Effector CD4-positive, alpha-beta T cell (primary cell): ENCODE measurements at regions not wholly inside any gene's neighbourhood (a gene's known extent, or its start where the extent isn't known, plus 50 kb on each side); places are given as distances from the start of the nearest gene placed in this dataset.
"Not testable (repeated sequence)": the region's sequence is repeated elsewhere in the genome, so short reads cannot be mapped to it uniquely, and the experiment has no call there.

Experiments used
- DNase-seq: peaks from one replicate; pipeline ENCODE4 v3.0.0-alpha.2; 2020

DNA sequence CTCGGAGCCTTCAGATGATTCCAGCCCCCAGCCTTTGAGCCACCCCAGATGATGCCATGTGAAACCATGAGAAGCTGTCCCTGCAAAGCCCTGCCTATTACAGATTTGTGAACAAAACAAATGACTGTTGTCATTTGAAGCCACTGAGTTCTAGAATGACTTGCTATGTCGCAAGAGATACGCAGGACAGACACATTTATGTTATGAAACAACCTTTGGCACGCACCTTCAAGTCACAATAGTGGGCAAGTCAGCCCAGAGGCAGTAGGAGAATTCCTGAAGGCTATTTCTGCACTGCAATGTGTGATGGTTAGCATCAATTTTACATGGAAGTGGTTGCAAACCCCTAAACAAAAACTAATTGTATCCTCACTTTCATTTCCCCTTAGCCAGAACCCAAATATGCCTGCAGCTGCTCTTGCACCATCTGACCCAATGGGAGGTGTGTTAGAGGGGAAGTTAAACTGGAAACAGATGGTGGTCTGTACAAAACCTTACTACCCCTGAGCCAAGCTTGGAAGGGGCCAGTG lies 174.4 kb upstream of the ATP6AP2 start:
- no peak for DNase-seq

DNA sequence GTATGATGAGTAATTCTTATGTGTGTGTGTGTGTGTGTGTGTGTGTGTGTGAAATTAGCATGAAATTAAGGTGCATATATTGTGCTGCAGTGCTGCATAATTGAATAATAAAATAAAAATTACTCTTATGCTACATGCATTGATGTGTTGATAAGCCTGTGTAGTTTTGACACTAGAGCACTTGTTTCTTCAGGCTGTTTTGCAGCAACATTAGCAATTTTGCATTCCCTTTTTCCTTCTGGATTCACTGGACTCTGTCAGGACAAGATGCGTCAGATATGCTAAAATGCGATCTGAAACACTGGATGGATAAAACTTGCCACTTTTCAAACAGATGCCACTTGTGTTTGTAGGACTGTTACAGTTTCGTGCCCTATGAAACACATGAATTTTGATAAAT lies 175.4 kb upstream of the ATP6AP2 start:
- no peak for DNase-seq

DNA sequence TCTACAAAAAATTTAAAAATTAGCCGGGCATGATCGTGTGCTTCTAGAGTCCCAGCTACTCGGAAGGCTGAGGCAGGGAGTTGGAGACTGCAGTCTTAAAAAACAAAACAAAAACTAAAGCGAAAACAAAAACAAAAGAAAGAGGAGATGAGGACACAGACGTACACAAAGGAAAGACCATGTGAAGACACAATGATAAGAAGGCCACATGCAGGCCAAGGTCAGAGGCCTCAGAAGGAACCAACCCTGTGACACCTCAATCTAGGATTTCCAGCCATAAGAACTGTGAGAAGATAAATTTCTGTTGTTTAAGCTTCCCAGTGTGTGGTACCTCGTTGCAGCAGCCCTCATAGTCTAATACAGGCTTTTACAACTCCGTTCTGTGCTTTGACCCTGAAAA lies 177.0 kb upstream of the ATP6AP2 start:
- DNase-seq: no peak

DNA sequence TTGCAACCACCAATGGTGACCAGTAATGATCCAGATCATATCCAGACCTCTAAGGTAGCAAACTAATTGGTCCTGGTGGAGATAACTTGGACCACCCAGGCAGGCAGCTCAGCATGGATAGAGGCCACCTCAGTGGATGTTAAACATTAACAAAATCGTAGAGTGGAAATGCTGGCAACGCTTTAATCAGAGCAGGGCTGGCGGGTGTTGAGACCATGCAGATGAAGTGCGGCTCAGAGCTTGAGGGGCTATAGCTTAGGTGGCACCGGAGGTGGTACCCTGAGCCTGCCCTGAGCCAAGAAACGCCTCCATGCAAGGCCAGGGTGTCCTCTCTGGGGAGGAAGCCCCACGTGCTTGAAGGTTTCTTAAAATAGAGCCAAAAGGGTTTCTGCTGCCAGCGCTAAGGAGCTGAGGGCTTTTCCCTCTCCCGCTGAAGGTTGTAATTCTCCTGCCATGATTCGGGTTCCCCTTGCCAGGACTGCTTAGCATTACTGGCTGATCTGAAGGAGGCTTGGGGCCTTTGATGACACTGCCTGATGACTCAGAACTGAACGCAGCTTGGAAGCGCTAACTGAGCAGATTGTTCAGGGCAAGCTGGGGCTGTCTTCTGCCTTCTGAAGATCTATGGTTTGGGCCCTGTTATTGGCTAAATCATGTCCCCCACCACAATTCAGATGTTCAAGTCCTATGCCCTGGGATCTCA lies 177.8 kb upstream of the ATP6AP2 start:
- DNase-seq: no peak

DNA sequence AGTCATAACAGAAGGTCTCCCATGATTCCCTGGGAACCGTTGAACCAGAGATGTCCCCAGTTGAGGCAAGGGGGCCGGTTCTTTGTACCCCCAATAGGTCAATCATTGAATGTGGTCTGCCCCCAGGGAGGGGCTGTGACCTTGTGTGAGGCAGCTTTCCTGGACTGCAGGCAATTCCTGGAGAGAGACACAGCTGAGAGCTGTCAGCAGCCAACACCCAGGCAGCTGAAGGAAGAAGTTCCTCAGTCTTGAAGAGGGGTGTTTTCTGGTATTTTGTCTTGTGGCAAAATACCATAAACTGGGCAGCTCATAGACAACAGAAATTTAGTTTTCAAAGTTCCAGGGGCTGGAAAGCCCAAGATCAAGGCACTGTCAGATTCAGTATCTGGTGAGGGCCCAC lies 185.7 kb upstream of the ATP6AP2 start:
- DNase-seq: no peak

DNA sequence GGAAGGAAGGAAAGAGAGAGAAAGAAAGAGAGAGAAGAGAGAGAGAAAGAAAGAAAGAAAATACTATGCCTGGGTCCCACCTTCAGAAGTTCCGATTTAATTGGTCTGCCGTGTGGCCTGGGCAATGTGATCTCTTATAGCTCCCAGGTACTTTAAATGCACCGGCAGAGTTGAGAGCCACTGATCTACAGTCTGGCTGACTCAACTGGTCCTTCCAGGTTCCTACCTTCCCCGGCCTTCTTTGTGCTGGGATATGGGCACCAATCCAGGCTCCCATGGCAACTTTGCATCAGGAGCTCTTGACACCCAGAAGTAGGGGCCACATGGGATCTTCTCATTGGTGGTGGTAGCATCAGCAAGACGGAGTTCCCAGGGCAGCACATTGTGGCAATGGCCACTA lies 186.5 kb upstream of the ATP6AP2 start:
- no peak for DNase-seq

DNA sequence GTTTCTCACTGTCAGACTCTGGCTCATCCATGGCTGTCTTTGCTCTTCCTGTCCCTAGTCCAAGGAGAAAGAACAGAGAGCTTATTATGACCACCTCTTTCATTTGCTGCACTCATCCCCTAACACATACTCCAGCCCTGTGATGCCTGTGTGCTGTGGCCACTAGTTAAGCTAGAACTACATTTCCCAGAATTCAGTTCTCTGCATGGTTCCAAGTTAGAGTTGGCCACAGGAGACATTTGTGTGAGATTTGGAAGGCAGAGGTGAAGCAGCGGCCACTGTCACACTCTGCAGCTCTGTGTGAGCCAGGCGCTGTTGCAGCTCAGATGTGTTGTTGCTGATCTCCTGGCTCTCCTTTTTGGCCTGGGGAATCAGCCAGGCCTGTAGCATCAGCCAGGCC lies 188.2 kb upstream of the ATP6AP2 start:
- DNase-seq: no peak

DNA sequence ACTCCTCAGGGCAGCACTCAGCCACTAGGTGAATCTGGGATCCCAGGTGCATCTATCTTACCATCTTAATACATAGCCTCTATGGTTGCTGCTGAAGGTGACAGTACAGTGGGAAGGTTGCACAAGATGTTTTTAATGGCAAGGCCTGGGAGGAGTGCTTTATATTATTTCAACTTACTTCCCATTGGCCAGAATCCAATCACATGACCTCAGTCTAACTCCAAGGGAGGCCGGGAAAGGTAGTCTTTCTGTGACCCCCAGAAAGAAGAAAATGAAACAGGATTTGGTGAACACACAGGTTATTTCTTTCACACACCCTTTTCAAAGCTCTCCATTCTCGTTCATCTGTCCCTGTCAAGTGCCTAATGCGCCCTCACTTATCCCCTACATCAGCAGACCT lies 189.1 kb upstream of the ATP6AP2 start:
- no peak for DNase-seq

DNA sequence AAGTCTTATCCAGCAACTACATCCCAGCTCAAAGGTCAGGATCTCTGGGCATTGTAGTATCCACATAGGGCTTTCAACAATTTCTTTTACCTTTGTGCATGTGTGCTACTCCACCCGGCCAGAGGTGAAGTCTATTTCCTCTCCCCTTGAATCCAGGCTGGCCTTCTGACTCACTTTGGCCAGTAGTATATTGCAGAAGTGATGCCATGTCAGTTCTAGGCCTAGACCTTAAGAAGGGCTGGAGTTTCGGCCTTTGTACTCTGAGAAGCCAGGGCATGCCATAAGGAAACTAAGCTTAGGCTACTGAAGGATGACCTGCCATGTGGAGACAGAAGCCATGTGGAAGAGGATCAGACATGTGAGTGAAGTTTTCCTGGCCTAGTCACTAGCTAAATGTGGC lies 191.2 kb upstream of the ATP6AP2 start:
- DNase-seq: no peak

DNA sequence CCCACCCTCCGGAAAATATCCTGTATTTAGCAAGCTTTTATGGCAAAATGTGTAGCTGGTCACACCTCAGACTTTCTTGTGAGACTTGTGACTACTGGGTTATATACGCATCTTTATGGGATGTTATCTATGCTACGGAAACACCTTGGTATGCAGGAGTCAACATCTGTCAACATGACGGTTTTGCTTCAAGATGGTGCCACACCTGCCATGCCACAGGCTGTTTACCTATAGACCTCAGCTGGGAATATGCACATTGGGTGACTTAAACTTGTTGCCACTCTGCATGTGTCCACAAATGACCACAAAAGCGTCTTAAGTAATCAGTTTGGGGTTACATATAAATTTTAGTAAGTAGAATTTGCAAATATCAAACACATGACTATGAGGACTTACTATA lies 192.3 kb upstream of the ATP6AP2 start:
- no peak for DNase-seq

DNA sequence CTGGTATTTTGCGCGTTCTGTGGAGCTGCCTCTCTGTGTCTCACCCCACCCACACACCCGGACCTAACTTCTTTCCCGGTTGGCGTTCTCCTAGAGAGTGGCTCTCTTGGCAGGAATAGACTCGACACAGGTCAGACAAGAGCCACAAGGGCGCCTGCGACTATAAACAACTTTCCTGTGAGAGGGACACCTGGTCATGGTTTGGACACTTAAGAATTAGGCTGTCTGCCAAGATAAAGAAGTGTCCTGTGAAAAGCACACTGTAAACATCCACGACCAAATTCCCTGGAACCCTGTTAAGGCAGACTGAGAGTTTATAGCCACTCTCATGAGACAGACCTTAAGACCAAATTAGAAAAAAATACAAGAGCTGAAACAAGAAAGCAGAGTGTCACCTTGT lies 192.9 kb upstream of the ATP6AP2 start:
- not testable (repeated sequence) for DNase-seq

DNA sequence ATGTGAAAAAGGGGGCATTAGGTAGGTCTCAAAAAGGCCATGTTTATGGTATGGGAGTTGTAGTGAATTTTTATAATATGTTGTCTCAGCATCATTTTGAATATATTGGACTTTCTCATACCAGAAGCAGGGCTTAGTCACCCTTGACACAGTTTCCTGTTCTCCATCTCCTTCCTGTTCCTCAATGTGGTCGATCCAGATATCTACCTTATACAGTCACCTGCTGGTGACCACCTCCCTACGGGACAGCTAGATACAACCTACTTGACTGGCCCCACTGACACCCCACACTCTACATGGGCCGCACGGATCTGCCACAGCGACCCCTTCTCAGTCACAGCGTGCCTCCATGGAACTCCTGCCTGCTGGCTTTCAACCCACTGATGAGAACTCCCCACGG lies 193.5 kb upstream of the ATP6AP2 start:
- not testable (repeated sequence) for DNase-seq

DNA sequence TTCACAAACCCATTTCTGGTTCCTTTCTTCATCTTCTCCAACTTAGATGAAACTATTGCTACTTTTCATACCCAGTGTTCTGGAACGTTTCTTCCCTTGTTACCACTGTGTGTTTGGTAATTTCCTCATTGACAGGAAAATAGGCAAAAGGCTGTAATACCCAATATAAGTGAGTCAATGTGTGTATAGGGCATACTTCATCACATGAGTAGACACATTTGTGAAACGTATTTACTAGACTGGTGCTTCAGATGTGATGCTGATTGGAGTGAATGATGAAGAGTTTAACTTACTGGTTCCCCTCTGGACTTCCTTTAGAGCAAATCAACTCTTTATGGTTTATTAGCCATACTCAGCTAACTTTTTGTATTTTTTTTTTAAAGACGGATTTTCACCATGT lies 195.1 kb upstream of the ATP6AP2 start:
- no peak for DNase-seq

DNA sequence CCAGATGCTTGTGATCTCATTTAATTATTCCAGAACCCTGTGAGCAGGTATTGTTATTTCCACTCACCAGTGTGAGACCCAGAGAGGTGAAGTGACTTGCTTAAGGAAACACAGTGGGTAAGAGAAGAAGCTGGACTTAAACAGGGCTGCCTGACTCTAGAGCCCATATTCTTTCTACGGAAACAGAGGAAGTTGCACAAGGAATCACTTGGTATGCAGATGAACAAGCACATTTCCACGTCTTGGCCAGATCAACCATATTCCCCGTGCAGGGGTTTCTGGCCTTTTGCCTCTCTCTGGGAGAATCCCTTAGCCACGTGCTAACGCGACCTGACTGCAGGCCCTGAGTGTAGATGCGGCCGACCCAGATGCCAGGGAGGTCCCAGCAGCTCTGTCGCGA lies 195.5 kb upstream of the ATP6AP2 start:
- DNase-seq: no peak

DNA sequence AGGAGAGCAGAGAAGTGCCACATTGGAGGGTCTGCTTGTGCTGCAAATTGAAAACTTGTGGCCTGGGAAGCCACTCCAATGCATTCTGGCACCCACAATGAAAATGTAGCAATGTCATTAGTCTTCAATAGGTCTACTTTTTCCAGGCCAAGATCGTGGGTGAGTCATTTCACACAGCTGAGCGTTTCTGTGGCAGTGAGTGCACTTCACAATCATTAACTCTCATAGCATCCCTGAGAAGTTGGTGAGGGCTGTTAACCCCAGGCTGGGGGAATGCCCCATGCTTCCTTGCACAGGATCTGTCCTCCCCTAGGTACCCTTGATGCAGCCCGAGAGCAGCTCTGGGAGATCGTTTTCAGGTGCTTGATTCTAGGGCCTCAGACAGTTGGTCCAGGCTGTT lies 196.8 kb upstream of the ATP6AP2 start:
- no peak for DNase-seq

DNA sequence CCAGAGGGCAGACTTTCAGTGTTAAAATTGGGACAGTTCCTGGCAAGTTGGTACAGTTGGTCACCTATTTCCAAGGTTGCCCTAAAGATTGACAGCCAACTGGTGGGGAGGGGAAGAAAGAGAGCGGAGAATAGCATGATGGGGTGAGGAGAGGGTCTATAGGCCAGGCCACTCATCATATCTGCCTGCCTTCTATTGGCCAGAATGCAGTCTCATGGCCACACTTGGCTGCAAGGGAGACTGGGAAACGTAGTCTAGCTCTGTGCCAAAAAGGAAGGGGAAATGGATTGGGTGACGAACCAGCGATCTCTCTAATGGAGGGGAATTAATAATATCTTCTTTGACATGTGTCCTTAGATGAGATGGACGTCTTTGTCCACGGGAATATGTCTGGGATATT lies 197.4 kb upstream of the ATP6AP2 start:
- DNase-seq: no peak

DNA sequence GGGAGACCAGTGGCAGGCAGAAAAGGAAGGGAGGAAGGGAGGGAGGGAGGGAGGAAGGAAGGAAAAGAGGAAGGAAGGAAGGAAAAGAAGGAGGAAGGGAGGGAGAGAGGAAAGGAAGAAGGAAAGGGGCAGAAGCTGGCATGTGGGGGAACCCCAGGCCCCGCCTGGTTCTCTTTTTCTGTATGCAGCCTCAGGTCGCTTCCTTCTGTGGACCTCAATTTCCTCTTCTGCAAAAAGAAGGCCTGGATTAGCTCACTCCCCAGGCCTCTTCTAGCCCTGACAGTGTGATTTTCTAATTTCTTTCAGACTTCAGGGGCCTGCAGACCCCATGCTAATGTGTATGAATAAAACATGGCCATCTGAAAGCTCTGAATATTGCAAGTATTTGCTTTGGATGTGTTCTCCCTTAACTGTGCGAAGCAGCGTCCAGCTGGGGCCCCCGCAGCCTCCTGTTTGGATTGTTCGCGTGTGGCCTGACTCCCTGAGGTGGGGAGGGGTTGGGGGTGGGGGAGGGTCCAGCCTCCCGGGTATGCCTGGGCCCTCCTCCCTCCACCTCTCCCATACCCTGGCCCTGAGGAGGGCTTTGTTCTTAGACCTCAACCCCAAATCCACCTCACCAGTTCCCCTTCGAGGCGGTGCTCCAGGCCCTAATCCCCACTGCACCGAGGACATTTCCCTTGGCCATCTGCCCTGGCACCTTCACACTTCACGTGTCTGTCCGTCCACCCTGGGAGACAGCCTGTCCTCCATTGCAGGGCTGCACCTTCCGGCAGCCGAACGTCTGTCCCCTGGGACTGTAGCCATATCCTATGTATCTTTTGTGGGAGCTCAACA lies 199.9 kb upstream of the ATP6AP2 start:
- no peak for DNase-seq

DNA sequence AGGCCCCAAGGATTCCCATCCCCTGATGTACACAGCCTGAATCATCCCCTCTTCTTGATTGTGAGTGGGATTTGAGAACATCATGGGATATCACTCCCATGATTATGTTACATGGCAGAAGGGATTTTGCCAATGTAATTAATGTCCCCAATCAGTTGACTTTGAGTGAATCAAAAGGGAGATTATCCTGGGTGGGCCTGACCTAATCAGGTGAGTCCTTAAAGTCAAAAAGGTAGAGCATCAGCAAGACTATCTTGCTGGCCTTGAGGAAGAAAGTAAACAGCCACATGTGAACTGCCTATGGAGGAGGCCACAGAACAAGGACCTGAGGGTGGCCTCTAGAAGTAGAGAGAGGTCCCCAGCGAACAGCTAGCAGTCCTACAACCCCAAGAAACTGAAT lies 203.1 kb upstream of the ATP6AP2 start:
- no peak for DNase-seq

DNA sequence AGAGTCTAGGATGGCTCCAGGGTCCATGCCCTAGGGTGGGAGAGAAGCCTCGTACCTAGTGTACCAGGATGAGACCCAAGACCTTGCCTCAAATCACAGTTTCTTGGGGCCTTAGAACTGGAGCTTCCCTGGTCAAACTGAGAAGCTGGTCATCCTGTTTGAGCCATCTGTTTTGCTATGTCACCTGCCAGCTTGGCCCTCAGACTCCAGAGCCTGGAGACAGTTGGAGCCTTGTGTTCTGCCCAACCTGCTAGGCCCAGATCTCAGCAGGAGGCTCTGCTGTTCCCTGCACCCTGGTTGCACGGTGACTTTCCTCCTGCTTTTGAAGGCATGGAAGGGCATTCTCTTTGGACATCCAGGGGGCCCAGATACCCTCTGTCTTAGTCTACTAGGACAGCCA lies 206.3 kb upstream of the ATP6AP2 start:
- no peak for DNase-seq

DNA sequence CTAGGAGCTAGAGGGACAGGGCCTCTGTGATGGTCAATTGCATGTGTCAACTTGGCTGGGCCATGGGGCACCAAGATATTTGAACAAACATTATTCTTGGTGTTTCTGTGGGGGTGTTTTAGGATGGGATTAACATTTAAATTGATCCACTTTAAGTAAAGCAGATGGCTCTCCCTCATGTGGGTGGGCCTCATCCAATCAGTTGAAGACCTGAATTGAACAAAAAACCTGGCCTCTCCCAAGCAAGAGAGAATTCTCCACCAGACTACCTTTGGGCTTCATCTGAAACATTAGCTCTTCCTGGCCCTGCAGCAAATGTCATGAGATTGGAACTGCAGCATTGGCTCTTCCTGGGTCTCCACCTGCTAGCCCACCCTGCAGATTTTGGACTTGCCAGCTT lies 207.1 kb upstream of the ATP6AP2 start:
- no peak for DNase-seq

DNA sequence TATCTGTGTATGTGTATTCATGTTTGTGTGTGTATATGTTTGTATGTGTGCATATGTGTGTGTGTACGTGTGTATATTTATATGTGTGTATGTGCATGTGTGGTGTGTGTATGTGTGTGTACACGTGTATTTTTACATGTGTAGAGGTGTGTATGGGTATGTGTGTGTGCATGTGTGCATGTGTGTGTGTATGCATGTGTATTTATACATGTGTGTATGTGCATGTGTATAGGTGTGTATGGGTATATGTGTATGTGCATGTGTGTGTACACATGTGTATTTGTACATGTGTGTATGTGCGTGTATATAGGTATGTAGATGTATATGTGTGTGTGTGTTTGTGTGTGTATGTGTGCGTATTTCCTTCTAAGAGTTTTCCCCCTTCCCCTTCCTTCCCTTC lies 207.7 kb upstream of the ATP6AP2 start:
- DNase-seq: no peak

DNA sequence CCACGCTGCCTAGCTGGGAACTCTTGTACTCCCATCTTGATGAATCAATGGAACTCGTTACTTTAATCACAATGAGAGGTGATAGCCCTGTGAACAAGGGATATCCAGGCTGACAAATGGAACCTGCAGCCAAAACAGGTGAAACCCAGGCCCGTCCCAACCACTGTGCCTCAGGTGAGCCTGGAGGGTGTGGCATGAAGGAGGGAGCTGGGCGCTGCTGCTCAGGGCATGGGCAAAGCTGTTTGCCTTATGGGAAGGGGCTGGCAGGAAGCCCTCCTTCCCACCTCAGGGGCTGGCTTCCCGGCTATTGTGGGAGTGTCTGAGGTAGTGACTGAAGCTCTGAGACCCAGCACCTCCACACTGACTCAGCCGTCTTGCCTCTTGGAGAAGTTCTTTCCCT lies 209.4 kb upstream of the ATP6AP2 start:
- DNase-seq: no peak

DNA sequence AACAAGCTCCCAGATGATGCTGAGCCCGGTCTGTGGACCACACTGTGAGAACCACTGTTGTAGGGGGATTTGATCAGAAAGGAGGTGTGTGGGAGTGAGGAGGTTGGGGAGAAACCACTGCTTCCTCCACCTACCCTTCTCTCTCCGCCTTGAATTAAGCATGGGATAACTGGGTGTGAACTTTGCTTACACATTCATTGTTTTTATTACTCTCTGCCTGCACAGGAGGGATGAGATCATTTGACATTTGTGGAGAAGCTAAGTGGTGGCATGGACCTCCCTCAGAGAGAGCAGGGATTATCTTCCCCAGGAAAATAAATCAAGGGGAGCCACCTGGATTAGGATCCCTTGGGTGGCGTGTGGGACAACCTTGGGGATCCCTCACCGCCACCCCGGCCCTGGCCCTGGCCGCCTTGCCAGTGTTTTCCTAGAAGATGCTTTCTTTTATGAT lies 212.1 kb upstream of the ATP6AP2 start:
- DNase-seq: no peak

DNA sequence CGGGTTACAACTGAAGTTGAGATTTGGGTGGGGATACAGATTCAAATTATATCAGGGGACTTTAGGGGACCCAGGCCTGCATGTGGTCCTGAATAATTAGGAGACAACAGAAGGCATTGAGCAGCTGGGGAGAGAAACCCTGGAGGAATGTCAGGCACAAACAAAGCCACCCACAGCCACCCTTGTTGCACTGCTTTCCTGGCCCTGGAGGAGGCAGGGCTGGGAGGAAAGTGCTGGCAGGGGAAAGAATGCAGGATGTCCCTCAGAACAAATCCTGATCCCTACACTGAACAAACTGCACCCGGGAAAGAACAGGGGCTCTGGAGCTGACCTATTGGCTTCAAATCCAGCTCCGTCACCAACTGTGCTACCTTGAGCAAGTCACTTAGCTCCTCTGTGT lies 214.1 kb upstream of the ATP6AP2 start:
- DNase-seq: no peak
